Transverse colon (tissue), 4 donors: ENCODE measurements at regions not wholly inside any gene's neighbourhood (a gene's known extent, or its start where the extent isn't known, plus 50 kb on each side); places are given as distances from the start of the nearest gene placed in this dataset.

Experiments
- DNase-seq: peaks from one replicate; pipeline ENCODE4 v3.0.0-alpha.2; 2019
- H3K27ac ChIP-seq, 4 donors: fragments of 200-600 bp; sonication (generic); 2 replicates each; pipeline ENCODE4 v1.5.1; 2016 to 2018; ENCODE audit warnings: inconsistent platforms in 4 of 4
- H3K27me3 ChIP-seq: fragments of 200-600 bp; sonication (generic); 2 replicates; pipeline ENCODE4 v1.5.1; 2017; ENCODE audit warnings: inconsistent platforms
- H3K36me3 ChIP-seq, 4 donors: fragments of 200-600 bp; sonication (generic); 2 replicates each; pipeline ENCODE4 v1.5.1; 2017 to 2019; ENCODE audit warnings: inconsistent platforms in 4 of 4
- H3K4me1 ChIP-seq, 4 donors: fragments of 200-600 bp; sonication (generic); 2 replicates each; pipeline ENCODE4 v1.5.1; 2017 to 2020; ENCODE audit warnings: inconsistent platforms in 4 of 4
- H3K4me3 ChIP-seq, 4 donors: fragments of 200-600 bp; sonication (generic); 1 replicate in 1 of 4; 2 replicates in 3 of 4; pipeline versions ENCODE4 v1.5.1 to v1.6.1; 2017 to 2019; ENCODE audit warnings: inconsistent platforms in 4 of 4
- H3K9me3 ChIP-seq, 2 donors: fragments of 200-600 bp; sonication (generic); 2 replicates each; pipeline ENCODE4 v1.5.1; 2017 to 2019; ENCODE audit warnings: inconsistent platforms in 2 of 2
- CTCF ChIP-seq, 5 experiments: fragments of 200-600 bp in 3 of 5; fragments of 450-650 bp in 2 of 5; sonication (generic) in 3 of 5; IDR thresholded peaks; 1 replicate in 2 of 5; 2 replicates in 3 of 5; pipeline ENCODE4 v1.5.1; 2016 to 2017; ENCODE audit warnings: antibody characterized with exemption in 5 of 5, inconsistent platforms in 3 of 5, mild to moderate bottlenecking in 2 of 5, moderate library complexity in 1 of 5
- EP300 ChIP-seq: sonication (generic); formaldehyde crosslinking; IDR thresholded peaks from one replicate; pipeline ENCODE4 v1.6.1; 2017; ENCODE audit warnings: antibody characterized with exemption, low read depth
- POLR2A ChIP-seq: fragments of 450-650 bp; IDR thresholded peaks from one replicate; pipeline ENCODE4 v1.6.1; 2016; ENCODE audit warnings: antibody characterized with exemption, mild to moderate bottlenecking, moderate library complexity
- POLR2AphosphoS5 ChIP-seq, 3 donors: sonication (generic); formaldehyde crosslinking; IDR thresholded peaks; one replicate each; pipeline ENCODE4 v1.6.1; 2016; ENCODE audit warnings: antibody characterized with exemption in 3 of 3
- WGBS, 2 donors: methylation state at CpG; one replicate each; pipeline ENCODE4 v1.1.5; 2018; ENCODE audit warnings: low coverage in 1 of 2; 5-methylcytosine and 5-hydroxymethylcytosine counted together
- in situ Hi-C, 4 donors: fragments of 200-750 bp; cut with MboI; loops; one replicate each; pipeline versions ENCODE4 v1.15.0 to v1.15.1; 2017; ENCODE audit warnings: low sequenced_read_pairs in 3 of 4, low pct_ligation_motif_present in 1 of 4, low pct_unique_long_range_greater_than_20kb in 1 of 4
- intact Hi-C: fragments of 100-400 bp; cut with DNase I; formaldehyde crosslinking; loops from one replicate; pipeline ENCODE4 v1.15.1; 2023; ENCODE audit warnings: low total_unique reads

- in situ Hi-C loops (no loop called here), intact Hi-C loops (no loop called here)
- Histone ChIP-seq H3K27me3 (no peaks in the 10 kb centered on the region), H3K4me3 (no peak overlapping the region), H3K36me3 (no peaks in the 10 kb centered on the region), H3K27ac (no peak overlapping the region), H3K9me3 (no peaks in the 10 kb centered on the region), H3K4me1 (no peaks in the 10 kb centered on the region)
- no peak for DNase-seq
- no peak for TF ChIP-seq EP300
- TF ChIP-seq CTCF (IDR thresholded peaks at IDR 0.05), result no peak
- TF ChIP-seq POLR2A, result no peak
- no peak for TF ChIP-seq POLR2AphosphoS5 (IDR thresholded peaks at IDR 0.05)
- WGBS, 2 donors, result 25 to 30% methylated on average over 7 of the region's 7 CpGs
Measured at GRCh38 chr2:104538077-104538476, 315.8 kb upstream of the POU3F3 start.

GRCh38 chr2:104539649-104540048 lies 314.3 kb upstream of the POU3F3 start:
- H3K27me3 ChIP-seq, result no peaks in the 10 kb centered on the region
- 51 to 73% methylated on average over 3 to 4 of the region's 4 CpGs for WGBS, 2 donors
- H3K9me3 ChIP-seq, result no peaks in the 10 kb centered on the region
- no peak overlapping the region for H3K4me3 ChIP-seq
- H3K4me1 ChIP-seq, result no peaks in the 10 kb centered on the region
- H3K36me3 ChIP-seq, result no peaks in the 10 kb centered on the region
- in situ Hi-C loops, result no loop called here
- intact Hi-C loops, result no loop called here
- no peak for TF ChIP-seq POLR2AphosphoS5 (IDR thresholded peaks at IDR 0.05)
- TF ChIP-seq POLR2A, result no peak
- TF ChIP-seq EP300, result no peak
- no peak for TF ChIP-seq CTCF (IDR thresholded peaks at IDR 0.05)
- DNase-seq, result no peak
- no peak overlapping the region for H3K27ac ChIP-seq

GRCh38 chr2:104545055-104545454 lies 308.9 kb upstream of the POU3F3 start:
- WGBS, 2 donors, result 82 to 93% methylated on average over 2 to 6 of the region's 6 CpGs

GRCh38 chr2:104546537-104546936 lies 307.4 kb upstream of the POU3F3 start:
- H3K9me3 ChIP-seq, result no peaks in the 10 kb centered on the region
- no peaks in the 10 kb centered on the region for H3K27me3 ChIP-seq
- TF ChIP-seq POLR2A (no peak), POLR2AphosphoS5 (IDR thresholded peaks at IDR 0.05) (no peak), CTCF (IDR thresholded peaks at IDR 0.05) (no peak), EP300 (no peak)
- no peak overlapping the region for H3K4me3 ChIP-seq
- H3K4me1 ChIP-seq, result no peaks in the 10 kb centered on the region
- DNase-seq, result no peak
- in situ Hi-C loops, result no loop called here
- H3K27ac ChIP-seq, result no peak overlapping the region
- intact Hi-C loops, result no loop called here
- WGBS, 2 donors, result 71 to 72% methylated on average over 1 of the region's 1 CpG
- H3K36me3 ChIP-seq, result no peaks in the 10 kb centered on the region

More at GRCh38 chr2:104545055-104545454, 308.9 kb upstream of the POU3F3 start:
- DNase-seq, result no peak
- intact Hi-C loops, result no loop called here
- Histone ChIP-seq H3K27ac (no peak overlapping the region), H3K4me1 (no peaks in the 10 kb centered on the region), H3K27me3 (no peaks in the 10 kb centered on the region), H3K9me3 (no peaks in the 10 kb centered on the region), H3K36me3 (no peaks in the 10 kb centered on the region), H3K4me3 (no peak overlapping the region)
- in situ Hi-C loops, result no loop called here
- TF ChIP-seq CTCF (IDR thresholded peaks at IDR 0.05), result no peak
- TF ChIP-seq POLR2A, result no peak
- TF ChIP-seq EP300, result no peak
- TF ChIP-seq POLR2AphosphoS5 (IDR thresholded peaks at IDR 0.05), result no peak
